ENCODE measurements at regions not wholly inside any gene's neighbourhood (a gene's known extent, or its start where the extent isn't known, plus 50 kb on each side); places are given as distances from the start of the nearest gene placed in this dataset.

DNA sequence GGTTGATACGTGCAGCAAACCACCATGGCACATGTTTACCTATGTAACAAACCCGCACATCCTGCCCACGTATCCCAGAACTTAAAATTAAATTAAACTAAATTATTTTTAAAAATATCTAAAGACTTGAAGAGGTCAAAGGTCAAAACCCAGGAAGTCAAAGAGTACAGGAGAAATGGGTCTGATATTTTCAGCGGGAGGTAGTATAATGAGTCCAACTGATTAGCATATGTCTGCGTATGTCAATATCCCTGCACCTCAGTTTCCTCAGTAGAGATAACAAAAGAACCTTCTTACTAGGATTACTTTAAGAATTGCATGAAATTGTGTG lies 133.0 kb downstream of the TMEM26 start:
- no peaks in the 10 kb centered on the region for H3K9me3 ChIP-seq (ENCODE audit: control insufficient read depth, insufficient read depth, low read length)
- ChIA-PET POLR2A (ENCODE audit: unreplicated experiment) (no interaction called here), CTCF (no interaction called here)
- no peak overlapping the region for H3K4me3 ChIP-seq (ENCODE audit: insufficient read depth, low read depth, low read length)
- in situ Hi-C loops (cut with MboI; ENCODE audit: low sequenced_read_pairs) = no loop called here
- BruUV-seq (replicated peaks) = no TSS peak
- H3K4me2 ChIP-seq (ENCODE audit: low read depth, low read length) = no peak overlapping the region
- no peak overlapping the region for H2BK15ac ChIP-seq (ENCODE audit: low read depth, low read length)
- no peak overlapping the region for H4K8ac ChIP-seq (ENCODE audit: low read depth in 2 of 2, low read length in 2 of 2)
- H4K5ac ChIP-seq (ENCODE audit: low read depth, low read length) = no peak overlapping the region
- no peak overlapping the region for H3K14ac ChIP-seq (replicated peaks; ENCODE audit: low read depth, low read length)
- H4K91ac ChIP-seq (ENCODE audit: insufficient read depth, low read depth, low read length) = no peak overlapping the region
- dilution Hi-C loops (cut with HindIII; ENCODE audit: low sequenced_read_pairs, unreplicated experiment) = no loop called here
- no peak overlapping the region for H3K23ac ChIP-seq (ENCODE audit: low read depth, low read length)
- H3K36me3 ChIP-seq (ENCODE audit: control insufficient read depth, insufficient read depth, low read length) = no peaks in the 10 kb centered on the region
- no peak for TF ChIP-seq MXI1 (IDR thresholded peaks at IDR 0.05; ENCODE audit: borderline replicate concordance, low read depth, low read length)
- TF ChIP-seq RFX5 (IDR thresholded peaks at IDR 0.05; ENCODE audit: low read depth, low read length) = no peak
- TF ChIP-seq RCOR1 (IDR thresholded peaks at IDR 0.05; ENCODE audit: insufficient replicate concordance, low read length) = no peak
- no peak for TF ChIP-seq RAD21 (IDR thresholded peaks at IDR 0.05; ENCODE audit: low read length)
- TF ChIP-seq MAFK (IDR thresholded peaks at IDR 0.05; ENCODE audit: low read depth, low read length) = no peak
- no peak for TF ChIP-seq NFE2L2 (IDR thresholded peaks at IDR 0.05; ENCODE audit: low read depth, low read length)
- TF ChIP-seq CHD1 (IDR thresholded peaks at IDR 0.05; ENCODE audit: low read depth, low read length) = no peak
- no peak for TF ChIP-seq CEBPB (IDR thresholded peaks at IDR 0.05; ENCODE audit: low read depth, low read length)
- TF ChIP-seq MAZ (IDR thresholded peaks at IDR 0.05; ENCODE audit: borderline replicate concordance, low read depth, low read length) = no peak
- no peak for TF ChIP-seq POLR2A (IDR thresholded peaks at IDR 0.05; ENCODE audit: low read depth, low read length)
- no peak for TF ChIP-seq BHLHE40 (IDR thresholded peaks at IDR 0.05; ENCODE audit: low read depth, low read length)
- TF ChIP-seq FOS (IDR thresholded peaks at IDR 0.05; ENCODE audit: low read depth, low read length) = no peak
- TF ChIP-seq, protein P1, sequence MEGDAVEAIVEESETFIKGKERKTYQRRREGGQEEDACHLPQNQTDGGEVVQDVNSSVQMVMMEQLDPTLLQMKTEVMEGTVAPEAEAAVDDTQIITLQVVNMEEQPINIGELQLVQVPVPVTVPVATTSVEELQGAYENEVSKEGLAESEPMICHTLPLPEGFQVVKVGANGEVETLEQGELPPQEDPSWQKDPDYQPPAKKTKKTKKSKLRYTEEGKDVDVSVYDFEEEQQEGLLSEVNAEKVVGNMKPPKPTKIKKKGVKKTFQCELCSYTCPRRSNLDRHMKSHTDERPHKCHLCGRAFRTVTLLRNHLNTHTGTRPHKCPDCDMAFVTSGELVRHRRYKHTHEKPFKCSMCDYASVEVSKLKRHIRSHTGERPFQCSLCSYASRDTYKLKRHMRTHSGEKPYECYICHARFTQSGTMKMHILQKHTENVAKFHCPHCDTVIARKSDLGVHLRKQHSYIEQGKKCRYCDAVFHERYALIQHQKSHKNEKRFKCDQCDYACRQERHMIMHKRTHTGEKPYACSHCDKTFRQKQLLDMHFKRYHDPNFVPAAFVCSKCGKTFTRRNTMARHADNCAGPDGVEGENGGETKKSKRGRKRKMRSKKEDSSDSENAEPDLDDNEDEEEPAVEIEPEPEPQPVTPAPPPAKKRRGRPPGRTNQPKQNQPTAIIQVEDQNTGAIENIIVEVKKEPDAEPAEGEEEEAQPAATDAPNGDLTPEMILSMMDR (conservative IDR thresholded peaks at IDR 0.05; ENCODE audit: low read depth, low read length) = no peak
- TF ChIP-seq SMC3 (IDR thresholded peaks at IDR 0.05; ENCODE audit: low read depth, low read length) = no peak
- H3K27me3 ChIP-seq (ENCODE audit: control insufficient read depth, insufficient read depth, low read length) = no peaks in the 10 kb centered on the region
- no peak overlapping the region for H3K9ac ChIP-seq (ENCODE audit: low read depth, low read length)
- H3K56ac ChIP-seq (ENCODE audit: extremely low read depth, insufficient read depth, low read length) = no peak overlapping the region
- H4K20me1 ChIP-seq (ENCODE audit: insufficient read depth, low read length) = no peaks in the 10 kb centered on the region
- no peak overlapping the region for H3K4ac ChIP-seq (ENCODE audit: low read depth, low read length)
- H3K79me1 ChIP-seq (ENCODE audit: low read depth in 1 of 2, low read length in 2 of 2) = no peaks in the 10 kb centered on the region
- H3K4me1 ChIP-seq (ENCODE audit: control insufficient read depth, insufficient read depth, low read length) = no peaks in the 10 kb centered on the region
- no peak overlapping the region for H2AFZ ChIP-seq (replicated peaks; ENCODE audit: low read length, poor library complexity)
- intact Hi-C loops (cut with micrococcal nuclease) = no loop called here
- no peak overlapping the region for H2BK120ac ChIP-seq (ENCODE audit: low read depth, low read length)
- H2BK20ac ChIP-seq (ENCODE audit: low read depth, low read length) = no peak overlapping the region
- H3K9me1 ChIP-seq (ENCODE audit: insufficient read depth, low read length) = no peaks in the 10 kb centered on the region
- ATAC-seq (ENCODE audit: low read depth) (no peak), DNase-seq (no peak)
- H3K27ac ChIP-seq (ENCODE audit: insufficient read depth, low read length) = no peak overlapping the region
- no peak overlapping the region for H3K18ac ChIP-seq (ENCODE audit: low read depth, low read length)
- no peak overlapping the region for H2AK9ac ChIP-seq (replicated peaks; ENCODE audit: low read depth, low read length, poor library complexity)
- H2BK5ac ChIP-seq (ENCODE audit: low read depth, low read length, poor library complexity, severe bottlenecking) = no peak overlapping the region
- no CpG with 5 or more reads among the region's 5 CpGs for WGBS, 2 experiments (ENCODE audit: extremely low coverage in 2 of 2, insufficient read length in 1 of 2)
- H2AK5ac ChIP-seq (ENCODE audit: low read depth, low read length) = no peak overlapping the region
